Left renal pelvis (tissue), 4 donors: ENCODE measurements at regions not wholly inside any gene's neighbourhood (a gene's known extent, or its start where the extent isn't known, plus 50 kb on each side); places are given as distances from the start of the nearest gene placed in this dataset.

Experiments
- DNase-seq, 4 donors: peaks; one replicate each; pipeline ENCODE4 v3.0.0-alpha.2; 2013; ENCODE audit warnings: low read depth in 4 of 4, low spot score in 3 of 4

GRCh38 chr14:99079061-99079727, 192.8 kb downstream of the BCL11B start:
- no peak for DNase-seq

GRCh38 chr14:99080306-99080705, 191.7 kb downstream of the BCL11B start:
- DNase-seq: no peak

GRCh38 chr14:99081156-99081765, 190.7 kb downstream of the BCL11B start:
- no peak for DNase-seq

GRCh38 chr14:99081880-99082279, 190.1 kb downstream of the BCL11B start:
- no peak for DNase-seq

GRCh38 chr14:99093532-99094517, 178.2 kb downstream of the BCL11B start:
- DNase-seq: no peak

- DNase-seq: no peak
Observed at GRCh38 chr14:99094901-99095300, 177.1 kb downstream of the BCL11B start.

DNA sequence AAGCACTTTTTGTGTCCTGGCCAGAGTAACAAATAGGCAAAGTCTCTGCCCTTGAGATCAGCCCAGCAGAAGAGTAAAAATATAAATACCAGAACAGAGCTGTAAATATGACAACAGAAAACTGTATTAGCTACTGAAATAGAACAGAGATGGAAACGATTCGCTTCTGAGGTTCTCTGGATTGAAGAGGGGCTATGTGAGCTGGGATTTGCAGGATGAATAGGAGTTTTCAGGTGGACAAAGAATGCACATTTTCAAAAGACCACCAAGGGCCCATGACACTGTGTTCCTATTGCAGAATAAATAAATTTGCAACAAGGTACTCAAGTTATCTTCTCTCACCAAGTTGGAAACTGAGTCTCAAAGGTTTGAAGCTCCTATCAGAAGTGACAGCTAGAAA, 176.6 kb downstream of the BCL11B start:
- DNase-seq: no peak

GRCh38 chr14:99098199-99098598, 173.8 kb downstream of the BCL11B start:
- DNase-seq: no peak

- no peak for DNase-seq
Observed at GRCh38 chr14:99099051-99099787, 172.8 kb downstream of the BCL11B start.

- no peak for DNase-seq
Observed at GRCh38 chr14:99100497-99101270, 171.3 kb downstream of the BCL11B start.

- no peak for DNase-seq
Observed at GRCh38 chr14:99101855-99102461, 170.0 kb downstream of the BCL11B start.

- DNase-seq: no peak
Observed at GRCh38 chr14:99116741-99117295, 155.2 kb downstream of the BCL11B start.

- no peak for DNase-seq
Observed at GRCh38 chr14:99117671-99118045, 154.3 kb downstream of the BCL11B start.

DNA sequence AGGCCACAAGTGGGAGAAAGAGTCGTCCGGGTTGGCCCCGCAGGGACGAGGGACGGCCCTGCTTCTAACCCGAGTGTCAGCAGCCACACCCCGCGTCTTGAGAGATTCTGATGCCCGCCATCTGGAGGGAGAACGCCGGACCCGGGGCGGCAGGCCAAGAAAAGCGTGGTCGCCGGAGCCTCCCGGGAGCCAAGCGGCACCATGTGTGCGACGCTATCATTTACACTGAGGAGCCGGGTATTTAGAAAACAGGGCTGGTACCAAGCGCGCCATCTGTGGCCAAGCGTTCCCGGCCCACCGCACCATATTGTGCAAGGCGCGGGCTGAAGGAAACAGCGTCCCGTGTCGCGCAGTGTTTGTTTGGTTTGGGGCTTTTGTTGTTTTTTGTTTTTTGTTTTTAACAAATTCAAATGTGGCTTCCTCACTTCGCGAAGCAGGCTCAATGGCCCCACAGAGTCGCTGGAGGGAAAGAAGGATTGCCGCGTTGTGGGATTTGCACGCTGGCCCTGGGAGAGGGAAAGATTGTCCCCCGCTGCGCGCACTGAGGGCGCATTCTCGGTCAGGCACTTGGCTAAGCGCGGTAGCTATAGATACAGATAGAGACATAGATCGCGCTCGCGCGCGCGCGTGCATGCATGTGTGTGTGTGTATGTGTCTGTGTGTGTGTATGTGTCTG, 153.8 kb downstream of the BCL11B start:
- DNase-seq: no peak

DNA sequence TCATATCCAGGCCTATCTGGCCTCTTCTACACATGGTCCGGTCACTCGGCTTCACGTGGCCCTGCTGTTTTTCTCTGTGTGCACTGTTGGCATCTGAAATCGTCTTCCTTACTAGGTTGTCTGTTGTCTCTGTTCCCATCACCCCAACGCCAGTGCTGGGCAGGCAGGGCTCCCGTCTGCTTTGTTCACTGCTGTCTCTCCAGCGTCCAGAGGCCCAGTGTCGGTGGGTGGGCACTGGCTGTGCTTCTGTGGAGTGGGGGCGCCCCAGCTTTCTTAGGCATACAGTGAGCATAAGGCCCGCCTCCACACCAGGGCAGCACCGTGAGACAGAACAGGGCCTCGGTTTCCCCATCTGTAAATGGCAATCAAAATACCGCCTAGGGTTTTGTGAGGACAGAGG, 153.1 kb downstream of the BCL11B start:
- DNase-seq: no peak
